ENCODE measurements at regions not wholly inside any gene's neighbourhood (a gene's known extent, or its start where the extent isn't known, plus 50 kb on each side); places are given as distances from the start of the nearest gene placed in this dataset.
"Not testable (repeated sequence)": the region's sequence is repeated elsewhere in the genome, so short reads cannot be mapped to it uniquely, and the experiment has no call there.

- H3K27ac ChIP-seq: no peak overlapping the region
- no peaks in the 10 kb centered on the region for H3K36me3 ChIP-seq
- H3K4me1 ChIP-seq: no peaks in the 10 kb centered on the region
- no peak for TF ChIP-seq CTCF (IDR thresholded peaks at IDR 0.05)
- no peak overlapping the region for H3K4me3 ChIP-seq
- H3K9me3 ChIP-seq: no peaks in the 10 kb centered on the region
- DNase-seq: no peak
- H3K27me3 ChIP-seq: no peaks in the 10 kb centered on the region
- intact Hi-C loops (cut with DNase I; ENCODE audit: low total_unique reads): no loop called here
These were observed 60.3 kb upstream of the KCNK2 start for GRCh38 chr1:215022204-215022603.

- Histone ChIP-seq H3K4me1 (no peaks in the 10 kb centered on the region), H3K27me3 (no peaks in the 10 kb centered on the region), H3K36me3 (no peaks in the 10 kb centered on the region), H3K4me3 (no peak overlapping the region), H3K27ac (no peak overlapping the region), H3K9me3 (no peaks in the 10 kb centered on the region)
- TF ChIP-seq CTCF (IDR thresholded peaks at IDR 0.05): no peak
- intact Hi-C loops (cut with DNase I; ENCODE audit: low total_unique reads): no loop called here
- DNase-seq: no peak
These were observed 59.8 kb upstream of the KCNK2 start for GRCh38 chr1:215022741-215023141.

- no peak for TF ChIP-seq CTCF (IDR thresholded peaks at IDR 0.05)
- no peak overlapping the region for H3K27ac ChIP-seq
These were observed 59.2 kb upstream of the KCNK2 start for GRCh38 chr1:215023155-215023832.

GRCh38 chr1:215028954-215029353 lies 53.6 kb upstream of the KCNK2 start:
- DNase-seq: no peak
- Histone ChIP-seq H3K9me3 (no peaks in the 10 kb centered on the region), H3K27me3 (no peaks in the 10 kb centered on the region), H3K4me3 (no peak overlapping the region), H3K4me1 (no peaks in the 10 kb centered on the region), H3K27ac (no peak overlapping the region), H3K36me3 (no peaks in the 10 kb centered on the region)
- intact Hi-C loops (cut with DNase I; ENCODE audit: low total_unique reads): no loop called here
- no peak for TF ChIP-seq CTCF (IDR thresholded peaks at IDR 0.05)

More at GRCh38 chr1:215023155-215023832, 59.2 kb upstream of the KCNK2 start:
- no peaks in the 10 kb centered on the region for H3K9me3 ChIP-seq
- no peaks in the 10 kb centered on the region for H3K4me1 ChIP-seq
- H3K36me3 ChIP-seq: no peaks in the 10 kb centered on the region
- H3K4me3 ChIP-seq: no peak overlapping the region
- intact Hi-C loops (cut with DNase I; ENCODE audit: low total_unique reads): no loop called here
- no peak for DNase-seq
- H3K27me3 ChIP-seq: no peaks in the 10 kb centered on the region

- intact Hi-C loops (cut with DNase I; ENCODE audit: low total_unique reads); H3K4me1 ChIP-seq; H3K9me3 ChIP-seq; H3K36me3 ChIP-seq; DNase-seq; H3K27me3 ChIP-seq; H3K27ac ChIP-seq; H3K4me3 ChIP-seq: not testable (repeated sequence)
These were observed 52.0 kb upstream of the KCNK2 start for GRCh38 chr1:215030581-215030980.

- Histone ChIP-seq H3K9me3 (no peaks in the 10 kb centered on the region), H3K27me3 (no peaks in the 10 kb centered on the region), H3K27ac (no peak overlapping the region), H3K36me3 (no peaks in the 10 kb centered on the region), H3K4me3 (no peak overlapping the region), H3K4me1 (no peaks in the 10 kb centered on the region)
- no peak for DNase-seq
- intact Hi-C loops (cut with DNase I; ENCODE audit: low total_unique reads): no loop called here
- TF ChIP-seq CTCF (IDR thresholded peaks at IDR 0.05): no peak
These were observed 51.1 kb upstream of the KCNK2 start for GRCh38 chr1:215031392-215031791.

All from tibial artery (tissue), 4 donors.